ENCODE measurements at regions not wholly inside any gene's neighbourhood (a gene's known extent, or its start where the extent isn't known, plus 50 kb on each side); places are given as distances from the start of the nearest gene placed in this dataset.

GRCh38 chr17:73949903-73950592, 253.4 kb upstream of the RPL38 start:
- TF ChIP-seq SP1 (IDR thresholded peaks at IDR 0.05; ENCODE audit: low read depth) (no peak), CTCF (IDR thresholded peaks at IDR 0.05 in 2 of 3, conservative IDR thresholded peaks at IDR 0.05 in 1 of 3; ENCODE audit: borderline replicate concordance in 1 of 3, insufficient read depth in 1 of 3, low read depth in 2 of 3, low read length in 2 of 3) (no peak), JUND (IDR thresholded peaks at IDR 0.05) (no peak), POLR2AphosphoS5 (IDR thresholded peaks at IDR 0.05; ENCODE audit: low read depth, low read length) (no peak), CEBPB (IDR thresholded peaks at IDR 0.05; ENCODE audit: low read depth) (no peak), EZH2 (IDR thresholded peaks at IDR 0.05) (no peak), POLR2A (IDR thresholded peaks at IDR 0.05; ENCODE audit: borderline replicate concordance, extremely low read depth, insufficient read depth, insufficient read length) (no peak), EGR1 (IDR thresholded peaks at IDR 0.05; ENCODE audit: low read depth) (no peak), ZFX (IDR thresholded peaks at IDR 0.05) (no peak), EZH2phosphoT487 (IDR thresholded peaks at IDR 0.05; ENCODE audit: borderline replicate concordance) (no peak), ZNF274 (IDR thresholded peaks at IDR 0.05; ENCODE audit: low read depth, low read length) (no peak)

Data from HCT116 (cell line).